GM18505 (cell line): ENCODE measurements at regions not wholly inside any gene's neighbourhood (a gene's known extent, or its start where the extent isn't known, plus 50 kb on each side); places are given as distances from the start of the nearest gene placed in this dataset.
"Not testable (repeated sequence)": the region's sequence is repeated elsewhere in the genome, so short reads cannot be mapped to it uniquely, and the experiment has no call there.

Source experiments
- ATAC-seq: cut with Tn5 transposase; IDR thresholded peaks from one replicate; pipeline ENCODE4 v1.9.1; 2021; ENCODE audit not compliant: unreplicated experiment
- POLR2A ChIP-seq: IDR thresholded peaks from 4 replicates; pipeline ENCODE4 v1.6.1; 2011; ENCODE audit warnings: borderline replicate concordance; ENCODE audit not compliant: insufficient read depth, insufficient read length; ENCODE audit errors: extremely low read depth

DNA sequence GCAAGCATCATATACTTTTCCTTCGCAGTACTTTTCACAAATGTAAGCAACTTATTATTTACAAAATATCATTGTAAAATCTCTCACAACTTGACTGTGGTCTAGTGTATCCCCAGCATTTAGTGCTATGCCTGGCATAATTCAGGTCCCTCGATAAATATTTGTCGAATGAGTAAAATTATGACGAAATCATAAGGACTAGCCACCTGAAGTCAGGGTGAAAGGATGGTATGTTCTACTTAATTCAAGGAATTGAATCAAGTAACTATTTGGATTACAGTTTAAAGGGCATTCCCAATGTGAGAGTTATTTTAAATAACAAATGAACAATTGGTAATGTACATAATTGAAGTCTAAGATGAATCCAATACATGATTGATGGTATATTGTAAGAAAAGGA is 393.0 kb upstream of the SLC35B3 start:
- no peak for TF ChIP-seq POLR2A
- ATAC-seq, result no peak

GRCh38 chr6:8825726-8826125 is 390.4 kb upstream of the SLC35B3 start:
- no peak for ATAC-seq
- TF ChIP-seq POLR2A, result no peak

GRCh38 chr6:8821981-8822381 is 386.6 kb upstream of the SLC35B3 start:
- TF ChIP-seq POLR2A, result no peak
- no peak for ATAC-seq

DNA sequence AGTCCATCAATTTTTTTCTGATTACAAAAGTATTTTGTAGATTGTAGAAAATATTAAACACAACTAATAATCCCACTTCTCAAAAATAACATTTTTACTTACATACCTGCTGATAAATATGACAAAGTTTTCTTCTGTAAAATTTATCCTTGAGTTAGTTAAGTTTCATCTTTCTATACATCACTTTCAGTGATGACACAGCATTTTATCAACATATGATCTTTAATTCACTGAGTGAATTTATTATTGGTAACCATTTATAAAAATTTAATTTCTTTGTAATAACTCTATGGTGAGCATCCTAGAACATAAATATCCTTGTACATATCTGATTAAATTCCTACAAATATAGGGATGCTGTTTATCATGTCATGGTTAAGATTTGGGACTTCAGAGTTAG is 385.0 kb upstream of the SLC35B3 start:
- no peak for TF ChIP-seq POLR2A
- no peak for ATAC-seq

DNA sequence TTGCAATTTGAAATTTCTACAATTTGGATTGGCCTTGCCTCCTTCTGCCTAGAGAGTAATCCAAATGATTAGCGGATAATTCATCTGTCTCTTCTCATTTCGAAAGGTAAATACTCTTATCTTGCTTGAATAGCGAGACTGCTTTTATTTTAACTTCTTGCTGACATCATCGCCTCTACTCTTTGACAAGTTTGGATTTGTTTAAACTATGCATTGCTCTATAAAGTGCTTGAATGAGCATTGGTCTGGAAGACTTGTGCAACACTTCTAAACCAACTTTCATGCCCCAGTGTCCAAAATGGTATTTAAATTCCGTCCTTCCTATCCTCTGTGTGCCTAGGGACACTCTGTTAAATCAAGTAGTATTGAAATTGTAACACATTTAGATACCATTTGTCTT is 384.1 kb upstream of the SLC35B3 start:
- TF ChIP-seq POLR2A, result no peak
- no peak for ATAC-seq

- ATAC-seq, result no peak
- TF ChIP-seq POLR2A, result no peak
These were observed 379.2 kb upstream of the SLC35B3 start for GRCh38 chr6:8814440-8815000.

- no peak for TF ChIP-seq POLR2A
- ATAC-seq, result no peak
These were observed 375.0 kb upstream of the SLC35B3 start for GRCh38 chr6:8810325-8810724.

- ATAC-seq, result no peak
- TF ChIP-seq POLR2A, result no peak
These were observed 374.3 kb upstream of the SLC35B3 start for GRCh38 chr6:8809662-8810061.

DNA sequence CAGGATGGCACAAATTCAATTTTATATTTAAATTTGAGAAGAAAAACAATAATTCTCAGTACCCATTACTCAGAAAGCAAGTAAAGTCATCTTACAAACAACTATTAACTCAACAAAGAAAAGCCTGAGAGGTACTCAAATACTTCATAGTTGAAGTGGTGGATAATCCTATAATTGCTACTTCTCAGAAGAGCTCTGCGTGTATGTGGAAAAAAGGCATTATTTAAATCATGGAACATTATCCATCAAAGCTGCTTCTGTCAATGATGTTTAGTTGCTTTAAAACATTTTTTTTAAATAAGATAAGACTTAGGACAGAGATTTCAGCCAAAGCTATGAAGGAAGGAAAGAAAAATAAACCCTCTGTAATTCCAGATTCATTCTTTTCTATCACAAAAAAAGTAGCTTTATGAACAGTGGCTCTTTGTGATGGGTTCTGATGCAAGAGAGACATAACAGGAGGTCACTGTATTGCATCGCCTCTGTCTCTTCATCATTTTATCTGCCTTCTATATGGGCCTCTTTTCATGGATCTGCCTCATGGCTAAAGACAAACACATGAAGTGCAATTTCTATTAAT is 367.9 kb upstream of the SLC35B3 start:
- no peak for ATAC-seq
- no peak for TF ChIP-seq POLR2A

DNA sequence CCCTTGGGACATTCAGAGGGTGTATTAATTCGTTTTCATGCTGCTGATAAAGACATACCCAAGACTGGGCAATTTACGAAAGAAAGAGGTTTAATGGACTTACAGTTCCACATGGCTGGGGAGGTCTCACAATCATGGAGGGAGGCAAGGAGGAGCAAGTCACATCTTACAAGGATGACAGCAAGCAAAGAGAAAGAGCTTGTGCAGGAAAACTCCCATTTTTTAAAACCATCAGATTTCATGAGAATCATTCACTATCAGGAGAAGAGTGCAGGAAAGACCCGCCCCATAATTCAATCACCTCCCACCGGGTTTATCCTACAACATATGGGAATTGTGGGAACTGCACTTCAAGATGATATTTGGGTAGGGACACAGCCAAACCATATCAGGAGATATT is 367.1 kb upstream of the SLC35B3 start:
- ATAC-seq, result not testable (repeated sequence)

DNA sequence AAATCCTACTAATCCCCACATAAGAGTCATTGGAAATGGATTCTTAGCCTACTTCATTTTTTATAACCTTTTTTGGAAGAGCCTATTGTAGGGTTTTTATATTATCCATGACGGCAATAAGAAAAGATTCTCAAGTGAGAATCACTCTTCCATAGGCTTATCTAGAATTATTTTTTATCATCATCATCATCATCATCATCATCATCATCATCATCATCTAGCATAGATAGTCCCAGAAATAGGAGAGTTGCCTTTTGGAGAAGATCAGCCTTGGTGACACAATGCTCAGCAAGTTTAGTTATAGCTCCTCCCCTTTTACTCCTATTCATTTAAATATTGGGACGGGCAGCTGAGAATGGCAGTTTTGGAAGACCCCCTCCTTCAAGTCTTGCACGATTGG is 359.1 kb upstream of the SLC35B3 start:
- no peak for TF ChIP-seq POLR2A
- ATAC-seq, result no peak

GRCh38 chr6:8789878-8790277 is 354.5 kb upstream of the SLC35B3 start:
- TF ChIP-seq POLR2A, result no peak
- no peak for ATAC-seq

DNA sequence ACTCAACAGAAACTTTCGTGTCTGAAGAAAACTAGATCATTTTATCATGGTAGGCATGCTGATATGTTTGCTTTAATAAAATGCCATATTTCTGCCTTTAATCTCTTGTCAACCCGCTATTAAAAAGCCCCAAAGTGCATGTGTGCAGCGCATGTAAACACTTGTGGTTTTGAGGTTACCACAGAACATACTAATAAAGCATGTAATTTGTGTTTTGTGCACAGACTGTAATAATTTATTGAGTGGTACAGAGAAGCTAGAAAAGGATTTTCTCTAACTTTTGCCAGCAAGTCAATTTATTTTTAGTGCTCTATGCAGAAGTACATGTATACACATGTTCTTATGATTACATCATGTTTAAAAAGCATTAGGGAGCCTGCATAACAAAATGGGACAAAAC is 349.9 kb upstream of the SLC35B3 start:
- no peak for ATAC-seq
- TF ChIP-seq POLR2A, result no peak

- no peak for TF ChIP-seq POLR2A
- no peak for ATAC-seq
These were observed 347.8 kb upstream of the SLC35B3 start for GRCh38 chr6:8783191-8783590.

DNA sequence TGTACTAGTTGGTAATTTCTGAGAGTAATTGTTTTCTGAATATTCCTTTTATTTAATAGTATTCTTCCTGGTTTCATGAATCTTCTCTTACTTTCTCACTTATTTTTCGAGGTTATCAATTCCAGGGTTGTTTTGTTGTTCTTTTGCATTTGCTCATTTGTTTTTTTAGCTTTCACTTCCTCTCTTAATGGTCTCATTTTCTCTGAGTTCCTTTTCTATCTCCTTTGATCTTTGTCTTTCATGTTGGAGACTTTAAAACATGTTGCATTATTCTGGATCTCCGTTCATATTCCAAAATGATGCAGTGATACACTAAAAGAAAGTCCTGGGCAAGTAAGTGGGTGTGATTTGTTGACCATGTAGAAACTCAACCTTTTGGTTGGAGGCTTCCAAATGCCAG is 345.3 kb upstream of the SLC35B3 start:
- ATAC-seq, result no peak
- TF ChIP-seq POLR2A, result no peak
